Activated CD8-positive, alpha-beta T cell treated with anti-CD3 and anti-CD28 coated beads for 36 hours (primary cell): ENCODE measurements at regions not wholly inside any gene's neighbourhood (a gene's known extent, or its start where the extent isn't known, plus 50 kb on each side); places are given as distances from the start of the nearest gene placed in this dataset.

Experiments used
- ATAC-seq: fragments of 200-7000 bp; cut with Tn5 transposase; one replicate; pipeline ENCODE4 v1.10.0; 2021; ENCODE audit warnings: mild to moderate bottlenecking, moderate library complexity
- CTCF ChIA-PET: fragments of 350-600 bp; sonication (Branson Sonifier 250); formaldehyde crosslinking; loops from one replicate; lab custom pipeline; 2021; ENCODE audit warnings: antibody characterized with exemption; lab: Charles Lee
- POLR2A ChIA-PET: fragments of 350-600 bp; sonication (Branson Sonifier 250); formaldehyde crosslinking; loops from one replicate; lab custom pipeline; 2021; ENCODE audit warnings: antibody characterized with exemption; lab: Charles Lee
- DNase-seq: peaks from one replicate; pipeline ENCODE4 v3.0.0-alpha.2; 2020
- H3K27ac Mint-ChIP-seq: one replicate; pipeline ENCODE4 v1.8.0; 2021; ENCODE audit warnings: mild to moderate bottlenecking, mixed read lengths
- H3K27me3 Mint-ChIP-seq: one replicate; pipeline ENCODE4 v1.8.0; 2021; ENCODE audit warnings: mixed read lengths
- H3K36me3 Mint-ChIP-seq: one replicate; pipeline ENCODE4 v1.8.0; 2021; ENCODE audit warnings: low read depth, mixed read lengths
- H3K4me1 Mint-ChIP-seq: one replicate; pipeline ENCODE4 v1.8.0; 2021; ENCODE audit warnings: low read depth, mixed read lengths
- H3K4me3 Mint-ChIP-seq: one replicate; pipeline ENCODE4 v1.8.0; 2021; ENCODE audit warnings: mild to moderate bottlenecking, moderate library complexity, mixed read lengths
- H3K9me3 Mint-ChIP-seq: one replicate; pipeline ENCODE4 v1.8.0; 2021; ENCODE audit warnings: mixed read lengths
- intact Hi-C: fragments of 100-400 bp; cut with micrococcal nuclease; formaldehyde crosslinking; loops from one replicate; pipeline ENCODE4 v1.10.0; 2022
- TF ChIP-seq, protein P1 (sequence below): fragments of 200-600 bp; IDR thresholded peaks from one replicate; pipeline ENCODE4 v1.8.0; 2022; ENCODE audit warnings: antibody characterized with exemption, mild to moderate bottlenecking

DNA sequence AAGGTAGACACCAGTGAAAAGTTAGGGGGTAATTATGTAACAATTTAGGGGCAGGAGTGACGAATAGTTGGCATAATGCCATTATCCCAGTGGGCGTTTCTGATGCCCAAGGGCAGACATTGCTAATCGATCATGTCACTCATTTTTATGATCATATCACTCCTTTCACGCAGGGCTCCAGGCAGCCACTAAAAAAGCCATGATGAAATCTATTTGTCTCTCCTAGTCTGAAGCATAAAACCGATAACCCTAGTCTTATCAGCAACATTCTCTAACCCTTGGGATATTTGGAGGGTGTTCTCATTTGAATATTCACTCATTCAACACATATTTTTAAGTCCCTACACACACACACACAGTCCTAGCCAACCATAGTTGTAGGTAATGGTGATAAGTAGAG lies 114.9 kb downstream of the NMUR2 start:
- Mint-ChIP-seq H3K27me3 (peaks cover 2% of the 10 kb centered on the region), H3K27ac (no peak overlapping the region), H3K36me3 (no peaks in the 10 kb centered on the region), H3K9me3 (no peaks in the 10 kb centered on the region), H3K4me1 (no peaks in the 10 kb centered on the region), H3K4me3 (no peak overlapping the region)
- no peak for ATAC-seq
- DNase-seq = no peak
- CTCF ChIA-PET = no interaction called here
- TF ChIP-seq, protein P1, sequence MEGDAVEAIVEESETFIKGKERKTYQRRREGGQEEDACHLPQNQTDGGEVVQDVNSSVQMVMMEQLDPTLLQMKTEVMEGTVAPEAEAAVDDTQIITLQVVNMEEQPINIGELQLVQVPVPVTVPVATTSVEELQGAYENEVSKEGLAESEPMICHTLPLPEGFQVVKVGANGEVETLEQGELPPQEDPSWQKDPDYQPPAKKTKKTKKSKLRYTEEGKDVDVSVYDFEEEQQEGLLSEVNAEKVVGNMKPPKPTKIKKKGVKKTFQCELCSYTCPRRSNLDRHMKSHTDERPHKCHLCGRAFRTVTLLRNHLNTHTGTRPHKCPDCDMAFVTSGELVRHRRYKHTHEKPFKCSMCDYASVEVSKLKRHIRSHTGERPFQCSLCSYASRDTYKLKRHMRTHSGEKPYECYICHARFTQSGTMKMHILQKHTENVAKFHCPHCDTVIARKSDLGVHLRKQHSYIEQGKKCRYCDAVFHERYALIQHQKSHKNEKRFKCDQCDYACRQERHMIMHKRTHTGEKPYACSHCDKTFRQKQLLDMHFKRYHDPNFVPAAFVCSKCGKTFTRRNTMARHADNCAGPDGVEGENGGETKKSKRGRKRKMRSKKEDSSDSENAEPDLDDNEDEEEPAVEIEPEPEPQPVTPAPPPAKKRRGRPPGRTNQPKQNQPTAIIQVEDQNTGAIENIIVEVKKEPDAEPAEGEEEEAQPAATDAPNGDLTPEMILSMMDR = no peak
- intact Hi-C loops = no loop called here
- POLR2A ChIA-PET = no interaction called here

DNA sequence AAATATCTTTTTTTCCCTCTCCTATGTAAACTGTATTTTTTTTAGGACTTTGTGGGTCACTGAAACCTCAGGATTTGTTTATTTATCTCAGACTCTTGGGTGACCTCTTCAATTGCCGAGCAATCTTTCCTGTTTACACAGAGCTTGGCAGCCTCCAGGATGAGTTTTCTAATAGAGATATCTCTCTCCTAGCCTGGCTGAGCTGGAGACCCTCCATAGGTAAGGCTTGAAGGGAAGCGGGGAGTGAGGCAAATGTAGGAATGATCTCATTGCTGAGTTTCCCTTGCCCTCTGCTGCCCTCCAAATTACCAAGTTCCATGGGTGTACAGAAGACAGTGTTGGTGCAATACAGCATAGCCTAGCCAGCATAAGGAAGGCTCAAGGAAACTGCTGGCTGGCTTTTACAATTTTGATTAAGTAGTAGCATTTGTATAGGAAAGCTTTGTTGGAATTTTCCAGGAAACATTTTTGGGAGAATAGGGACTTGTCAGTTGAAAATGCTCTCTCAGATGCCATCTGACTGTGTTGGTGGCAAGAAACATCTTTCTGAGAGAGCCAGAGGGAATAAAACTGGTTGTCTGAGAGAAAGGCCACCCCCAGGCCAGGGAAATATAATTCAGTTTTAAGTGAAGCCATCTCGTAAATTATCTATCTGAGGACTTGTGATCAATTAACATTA lies 116.0 kb downstream of the NMUR2 start:
- no peaks in the 10 kb centered on the region for H3K4me1 Mint-ChIP-seq
- ATAC-seq (no peak), DNase-seq (no peak)
- TF ChIP-seq, protein P1 = no peak
- ChIA-PET CTCF (no interaction called here), POLR2A (no interaction called here)
- intact Hi-C loops = no loop called here
- no peaks in the 10 kb centered on the region for H3K36me3 Mint-ChIP-seq
- H3K9me3 Mint-ChIP-seq = peaks cover 1% of the 10 kb centered on the region
- no peak overlapping the region for H3K4me3 Mint-ChIP-seq
- H3K27me3 Mint-ChIP-seq = peaks cover 2% of the 10 kb centered on the region
- no peak overlapping the region for H3K27ac Mint-ChIP-seq

DNA sequence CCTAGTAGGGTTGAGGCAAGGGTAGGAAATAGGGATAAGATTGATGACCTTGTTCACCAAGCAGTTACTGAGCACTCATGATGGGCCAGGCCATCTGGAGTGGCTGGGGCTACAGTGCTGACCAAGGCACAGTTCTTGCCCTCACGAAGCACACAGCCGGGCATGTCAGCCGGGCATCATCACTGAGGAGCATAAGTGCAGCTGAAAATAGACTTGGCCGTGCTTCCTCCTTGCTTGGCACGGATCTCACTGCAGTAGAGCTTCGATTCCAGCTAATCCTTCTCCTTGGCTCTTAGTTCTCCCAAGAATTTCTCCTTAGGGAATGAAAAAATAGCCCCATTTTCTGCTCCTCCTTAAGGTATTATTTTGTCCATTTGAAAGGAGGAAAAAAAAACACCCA lies 116.6 kb downstream of the NMUR2 start:
- no peak for DNase-seq
- H3K36me3 Mint-ChIP-seq = no peaks in the 10 kb centered on the region
- H3K4me1 Mint-ChIP-seq = no peaks in the 10 kb centered on the region
- intact Hi-C loops = no loop called here
- no peak overlapping the region for H3K4me3 Mint-ChIP-seq
- H3K27ac Mint-ChIP-seq = no peak overlapping the region
- TF ChIP-seq, protein P1 = no peak
- POLR2A ChIA-PET = no interaction called here
- ATAC-seq = no peak
- peaks cover 2% of the 10 kb centered on the region for H3K27me3 Mint-ChIP-seq
- H3K9me3 Mint-ChIP-seq = peaks cover 1% of the 10 kb centered on the region
- CTCF ChIA-PET = no interaction called here

DNA sequence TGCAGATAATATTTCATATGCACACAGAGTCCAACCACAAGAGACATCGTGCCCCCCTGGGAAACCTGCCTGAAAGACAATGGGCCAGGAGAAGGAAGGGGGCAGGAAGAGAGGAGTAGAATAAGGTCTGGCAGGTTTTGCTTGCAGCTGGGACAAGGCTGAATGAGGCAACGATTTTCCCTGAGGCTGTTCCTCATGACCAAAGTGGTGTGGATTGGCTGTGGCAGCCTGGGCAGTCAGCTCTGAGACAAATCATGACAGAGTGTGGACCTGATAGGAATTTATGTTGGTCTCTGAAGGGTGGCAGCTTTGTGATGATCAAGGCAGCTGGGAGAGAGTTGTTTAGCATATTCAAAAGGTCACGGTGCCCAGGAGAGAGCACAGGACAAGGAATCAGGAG lies 119.3 kb downstream of the NMUR2 start:
- intact Hi-C loops = no loop called here
- TF ChIP-seq, protein P1 = no peak
- POLR2A ChIA-PET = no interaction called here
- DNase-seq (no peak), ATAC-seq (no peak)
- Mint-ChIP-seq H3K27me3 (peaks cover 2% of the 10 kb centered on the region), H3K9me3 (peaks cover 2% of the 10 kb centered on the region), H3K4me3 (no peak overlapping the region), H3K36me3 (no peaks in the 10 kb centered on the region), H3K27ac (no peak overlapping the region), H3K4me1 (no peaks in the 10 kb centered on the region)
- CTCF ChIA-PET = interaction anchor here (0.6 kb wide), 1 partner anchor 112 kb away, joined by 3 read pairs; no protein-coding TSS in a partner anchor

DNA sequence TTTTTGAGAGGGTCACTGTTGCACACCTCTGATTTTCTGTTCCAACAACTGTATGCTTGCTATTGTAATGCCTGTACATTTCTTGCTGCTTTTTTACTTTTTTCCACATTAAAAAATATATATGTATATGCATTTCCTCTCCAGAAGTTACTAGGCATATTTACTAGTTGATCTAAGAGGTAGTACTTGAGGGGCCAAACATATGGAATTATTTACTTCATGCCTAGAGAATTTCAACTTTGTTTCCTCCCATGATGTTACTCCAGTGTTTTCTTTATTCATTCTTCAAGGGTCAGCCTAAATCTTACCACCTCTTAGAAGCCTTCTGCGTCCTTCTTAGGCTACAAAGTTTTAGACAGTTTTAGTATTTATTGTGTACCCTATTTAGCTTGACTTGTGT lies 122.7 kb downstream of the NMUR2 start:
- Mint-ChIP-seq H3K27ac (no peak overlapping the region), H3K4me1 (no peaks in the 10 kb centered on the region), H3K9me3 (peaks cover 2% of the 10 kb centered on the region), H3K36me3 (no peaks in the 10 kb centered on the region), H3K4me3 (no peak overlapping the region), H3K27me3 (peaks cover 4% of the 10 kb centered on the region)
- ChIA-PET POLR2A (no interaction called here), CTCF (no interaction called here)
- intact Hi-C loops = no loop called here
- TF ChIP-seq, protein P1 = no peak
- ATAC-seq (no peak), DNase-seq (no peak)
